ENCODE measurements at regions not wholly inside any gene's neighbourhood (a gene's known extent, or its start where the extent isn't known, plus 50 kb on each side); places are given as distances from the start of the nearest gene placed in this dataset.

- no peak for TF ChIP-seq CTCF (IDR thresholded peaks at IDR 0.05)
- no peak overlapping the region for H3K27ac ChIP-seq
- H3K4me3 ChIP-seq, result no peak overlapping the region
- no peak for DNase-seq (ENCODE audit: low spot score)
These were observed 158.0 kb downstream of the PALM2AKAP2 start for GRCh38 chr9:109937861-109938453.

GRCh38 chr9:109939698-109940342 is 159.8 kb downstream of the PALM2AKAP2 start:
- DNase-seq (ENCODE audit: low spot score), result no peak
- H3K27ac ChIP-seq, result no peak overlapping the region
- H3K4me3 ChIP-seq, result no peak overlapping the region
- no peak for TF ChIP-seq CTCF (IDR thresholded peaks at IDR 0.05)

- Histone ChIP-seq H3K4me3 (no peak overlapping the region), H3K27ac (no peak overlapping the region)
- no peak for DNase-seq (ENCODE audit: low spot score)
- TF ChIP-seq CTCF (IDR thresholded peaks at IDR 0.05), result no peak
These were observed 160.6 kb downstream of the PALM2AKAP2 start for GRCh38 chr9:109940561-109940960.

- Histone ChIP-seq H3K27ac (no peak overlapping the region), H3K4me3 (no peak overlapping the region)
- TF ChIP-seq CTCF (IDR thresholded peaks at IDR 0.05), result no peak
- DNase-seq (ENCODE audit: low spot score), result no peak
These were observed 161.8 kb downstream of the PALM2AKAP2 start for GRCh38 chr9:109941771-109942170.

GRCh38 chr9:109945573-109945972 is 165.6 kb downstream of the PALM2AKAP2 start:
- Histone ChIP-seq H3K4me3 (no peak overlapping the region), H3K27ac (no peak overlapping the region)
- no peak for DNase-seq (ENCODE audit: low spot score)
- TF ChIP-seq CTCF (IDR thresholded peaks at IDR 0.05), result no peak

GRCh38 chr9:109948453-109948852 is 168.5 kb downstream of the PALM2AKAP2 start:
- DNase-seq (ENCODE audit: low spot score), result no peak
- Histone ChIP-seq H3K4me3 (no peak overlapping the region), H3K27ac (no peak overlapping the region)
- no peak for TF ChIP-seq CTCF (IDR thresholded peaks at IDR 0.05)

Measured in coronary artery (tissue), 2 donors.